H1 (cell line): ENCODE measurements at regions not wholly inside any gene's neighbourhood (a gene's known extent, or its start where the extent isn't known, plus 50 kb on each side); places are given as distances from the start of the nearest gene placed in this dataset.

Experiments used
- CTCF ChIP-seq, 3 experiments: IDR thresholded peaks; 1 replicate in 2 of 3; 2 replicates in 1 of 3; pipeline versions ENCODE4 v1.5.1 to v1.6.1; 2011; ENCODE audit warnings: low read length in 3 of 3, mild to moderate bottlenecking in 3 of 3, inconsistent platforms in 2 of 3, low read depth in 1 of 3, moderate library complexity in 1 of 3; ENCODE audit not compliant: insufficient read depth in 1 of 3; ENCODE audit errors: control extremely low read depth in 1 of 3
- EZH2 ChIP-seq: fragments of 200-600 bp; sonication (generic); IDR thresholded peaks from 2 replicates; pipeline ENCODE4 v1.7.1; 2012; ENCODE audit warnings: low read depth, mild to moderate bottlenecking, moderate library complexity, low read length, inconsistent platforms; ENCODE audit not compliant: severe bottlenecking
- FOSL1 ChIP-seq: IDR thresholded peaks from 2 replicates; pipeline ENCODE4 v1.6.1; 2011; ENCODE audit warnings: mild to moderate bottlenecking, low read depth, low read length, moderate library complexity; ENCODE audit not compliant: insufficient read depth
- JUN ChIP-seq: IDR thresholded peaks from 2 replicates; pipeline ENCODE4 v1.6.1; 2011; ENCODE audit warnings: low read depth, mild to moderate bottlenecking, improper control_type of control experiment, low read length
- POLR2A ChIP-seq, 2 experiments: IDR thresholded peaks; 1 replicate in 1 of 2; 2 replicates in 1 of 2; pipeline ENCODE4 v1.6.1; 2011; ENCODE audit warnings: low read depth in 2 of 2, low read length in 2 of 2, mild to moderate bottlenecking in 2 of 2; ENCODE audit errors: control extremely low read depth in 1 of 2
- POLR2AphosphoS5 ChIP-seq: IDR thresholded peaks from 2 replicates; pipeline ENCODE4 v1.6.1; 2011; ENCODE audit warnings: low read depth, low read length
- POU5F1 ChIP-seq: IDR thresholded peaks from 2 replicates; pipeline ENCODE4 v1.6.1; 2011; ENCODE audit warnings: low read depth, mild to moderate bottlenecking, low read length, moderate library complexity
- RAD21 ChIP-seq, 2 experiments: IDR thresholded peaks in 1 of 2; conservative IDR thresholded peaks in 1 of 2; 2 replicates each; pipeline ENCODE4 v1.6.1; 2011; ENCODE audit warnings: low read depth in 2 of 2, low read length in 2 of 2, improper control_type of control experiment in 1 of 2, inconsistent platforms in 1 of 2, mild to moderate bottlenecking in 1 of 2, moderate library complexity in 1 of 2
- SIX5 ChIP-seq: IDR thresholded peaks from 2 replicates; pipeline ENCODE4 v1.6.1; 2011; ENCODE audit warnings: mild to moderate bottlenecking, low read depth, low read length
- SP2 ChIP-seq: IDR thresholded peaks from 2 replicates; pipeline ENCODE4 v1.6.1; 2012; ENCODE audit warnings: mild to moderate bottlenecking, low read length, inconsistent platforms
- SRF ChIP-seq: IDR thresholded peaks from 2 replicates; pipeline ENCODE4 v1.6.1; 2011; ENCODE audit warnings: mild to moderate bottlenecking, low read depth, low read length, moderate library complexity
- USF2 ChIP-seq: IDR thresholded peaks from 2 replicates; pipeline ENCODE4 v1.6.1; 2011; ENCODE audit warnings: low read length, improper control_type of control experiment
- ZNF274 ChIP-seq: IDR thresholded peaks from 2 replicates; pipeline ENCODE4 v1.7.0; 2012; ENCODE audit warnings: low read length, borderline replicate concordance; ENCODE audit errors: extremely low read depth

DNA sequence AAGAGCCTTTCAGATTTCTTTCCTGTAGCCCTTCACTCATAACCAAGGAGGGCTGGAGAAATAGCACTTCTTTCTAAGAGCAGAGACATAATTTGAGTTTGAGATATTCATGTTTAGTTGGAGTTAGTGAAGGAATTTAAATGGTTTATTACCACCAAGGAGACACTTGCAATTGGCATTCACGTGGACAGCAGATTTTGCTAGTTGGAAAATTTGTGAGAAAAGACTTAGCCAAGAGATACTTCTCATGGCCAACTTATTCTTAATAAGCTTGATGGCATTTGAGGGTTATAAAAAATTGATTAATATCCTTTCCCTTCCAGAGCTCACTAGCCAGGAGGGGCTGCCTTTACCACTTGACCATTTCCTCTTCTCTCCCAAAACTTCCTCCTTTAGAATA is 518.7 kb downstream of the TNS1 start:
- TF ChIP-seq CTCF (IDR thresholded peaks at IDR 0.05; ENCODE audit: control extremely low read depth in 1 of 3, insufficient read depth in 1 of 3, low read depth in 1 of 3, low read length in 3 of 3) (no peak), SIX5 (no peak), EZH2 (no peak), RAD21 (IDR thresholded peaks at IDR 0.05 in 1 of 2, conservative IDR thresholded peaks at IDR 0.05 in 1 of 2; ENCODE audit: low read depth in 2 of 2, low read length in 2 of 2) (no peak), SP2 (no peak), ZNF274 (no peak), JUN (no peak), POLR2A (IDR thresholded peaks at IDR 0.05; ENCODE audit: control extremely low read depth in 1 of 2, low read depth in 2 of 2, low read length in 2 of 2) (no peak), POLR2AphosphoS5 (no peak), POU5F1 (no peak), USF2 (no peak), SRF (no peak), FOSL1 (no peak)
